ENCODE measurements at regions not wholly inside any gene's neighbourhood (a gene's known extent, or its start where the extent isn't known, plus 50 kb on each side); places are given as distances from the start of the nearest gene placed in this dataset.

DNA sequence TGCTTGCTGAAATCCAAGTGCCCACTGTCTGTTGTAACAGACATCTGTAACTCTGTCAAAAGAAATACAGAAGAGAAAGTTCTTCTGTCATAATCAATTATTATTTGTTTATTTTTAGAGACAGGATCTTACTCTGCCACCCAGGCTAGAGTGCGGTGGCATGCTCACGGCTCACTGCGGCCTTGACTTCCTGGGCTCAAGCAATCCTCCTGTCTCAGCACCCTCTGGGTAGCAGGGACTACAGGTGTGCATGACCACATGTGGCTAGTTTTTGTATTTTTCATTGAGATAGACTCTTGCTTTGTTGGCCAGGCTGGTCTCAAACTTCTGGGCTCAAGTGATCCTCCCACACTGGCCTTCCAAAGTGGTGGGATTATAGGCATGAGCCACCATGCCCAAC, 177.6 kb upstream of the SETMAR start:
- TF ChIP-seq, protein P1, sequence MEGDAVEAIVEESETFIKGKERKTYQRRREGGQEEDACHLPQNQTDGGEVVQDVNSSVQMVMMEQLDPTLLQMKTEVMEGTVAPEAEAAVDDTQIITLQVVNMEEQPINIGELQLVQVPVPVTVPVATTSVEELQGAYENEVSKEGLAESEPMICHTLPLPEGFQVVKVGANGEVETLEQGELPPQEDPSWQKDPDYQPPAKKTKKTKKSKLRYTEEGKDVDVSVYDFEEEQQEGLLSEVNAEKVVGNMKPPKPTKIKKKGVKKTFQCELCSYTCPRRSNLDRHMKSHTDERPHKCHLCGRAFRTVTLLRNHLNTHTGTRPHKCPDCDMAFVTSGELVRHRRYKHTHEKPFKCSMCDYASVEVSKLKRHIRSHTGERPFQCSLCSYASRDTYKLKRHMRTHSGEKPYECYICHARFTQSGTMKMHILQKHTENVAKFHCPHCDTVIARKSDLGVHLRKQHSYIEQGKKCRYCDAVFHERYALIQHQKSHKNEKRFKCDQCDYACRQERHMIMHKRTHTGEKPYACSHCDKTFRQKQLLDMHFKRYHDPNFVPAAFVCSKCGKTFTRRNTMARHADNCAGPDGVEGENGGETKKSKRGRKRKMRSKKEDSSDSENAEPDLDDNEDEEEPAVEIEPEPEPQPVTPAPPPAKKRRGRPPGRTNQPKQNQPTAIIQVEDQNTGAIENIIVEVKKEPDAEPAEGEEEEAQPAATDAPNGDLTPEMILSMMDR (IDR thresholded peaks at IDR 0.05) = no peak
- TF ChIP-seq POLR2A (IDR thresholded peaks at IDR 0.05) = no peak

Measured in heart left ventricle (tissue), 13 donors.